GM13976 (cell line): ENCODE measurements at regions not wholly inside any gene's neighbourhood (a gene's known extent, or its start where the extent isn't known, plus 50 kb on each side); places are given as distances from the start of the nearest gene placed in this dataset.
"Not testable (repeated sequence)": the region's sequence is repeated elsewhere in the genome, so short reads cannot be mapped to it uniquely, and the experiment has no call there.

Source experiments
- DNase-seq: peaks from one replicate; pipeline ENCODE4 v3.0.0; 2012; ENCODE audit warnings: low spot score
- in situ Hi-C: fragments of 300-500 bp; cut with MboI; formaldehyde crosslinking; loops from one replicate; pipeline ENCODE4 v1.12.0; 2022; ENCODE audit warnings: low sequenced_read_pairs, mixed read lengths, inconsistent platforms; ENCODE audit not compliant: unreplicated experiment
- TF ChIP-seq, protein P1 (sequence below): IDR thresholded peaks from 2 replicates; pipeline ENCODE4 v1.5.1; 2012; ENCODE audit warnings: borderline replicate concordance, mild to moderate bottlenecking; ENCODE audit not compliant: insufficient read depth; ENCODE audit errors: extremely low read depth, missing control alignments, control extremely low read depth

DNA sequence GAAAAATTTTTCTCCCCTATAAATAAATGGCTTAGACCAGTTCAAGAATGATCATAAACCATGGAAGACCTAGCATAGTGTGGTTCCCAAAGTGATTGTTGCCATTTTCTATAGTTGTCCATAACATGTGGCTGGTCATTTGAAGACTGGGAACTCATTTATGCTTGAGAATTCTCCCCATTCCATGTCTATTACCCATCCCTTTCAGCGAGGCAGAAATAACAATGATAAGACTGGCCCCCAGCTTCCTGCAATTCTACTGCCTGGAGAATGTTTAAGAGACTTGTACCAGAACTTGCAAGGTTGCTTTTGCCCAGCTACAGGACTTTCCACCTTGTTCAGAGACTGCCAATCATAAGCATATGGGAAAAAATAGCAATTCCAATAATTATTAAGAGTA lies 146.5 kb upstream of the CDH11 start:
- in situ Hi-C loops, result no loop called here
- DNase-seq, result no peak
- TF ChIP-seq, protein P1, sequence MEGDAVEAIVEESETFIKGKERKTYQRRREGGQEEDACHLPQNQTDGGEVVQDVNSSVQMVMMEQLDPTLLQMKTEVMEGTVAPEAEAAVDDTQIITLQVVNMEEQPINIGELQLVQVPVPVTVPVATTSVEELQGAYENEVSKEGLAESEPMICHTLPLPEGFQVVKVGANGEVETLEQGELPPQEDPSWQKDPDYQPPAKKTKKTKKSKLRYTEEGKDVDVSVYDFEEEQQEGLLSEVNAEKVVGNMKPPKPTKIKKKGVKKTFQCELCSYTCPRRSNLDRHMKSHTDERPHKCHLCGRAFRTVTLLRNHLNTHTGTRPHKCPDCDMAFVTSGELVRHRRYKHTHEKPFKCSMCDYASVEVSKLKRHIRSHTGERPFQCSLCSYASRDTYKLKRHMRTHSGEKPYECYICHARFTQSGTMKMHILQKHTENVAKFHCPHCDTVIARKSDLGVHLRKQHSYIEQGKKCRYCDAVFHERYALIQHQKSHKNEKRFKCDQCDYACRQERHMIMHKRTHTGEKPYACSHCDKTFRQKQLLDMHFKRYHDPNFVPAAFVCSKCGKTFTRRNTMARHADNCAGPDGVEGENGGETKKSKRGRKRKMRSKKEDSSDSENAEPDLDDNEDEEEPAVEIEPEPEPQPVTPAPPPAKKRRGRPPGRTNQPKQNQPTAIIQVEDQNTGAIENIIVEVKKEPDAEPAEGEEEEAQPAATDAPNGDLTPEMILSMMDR, result no peak

DNA sequence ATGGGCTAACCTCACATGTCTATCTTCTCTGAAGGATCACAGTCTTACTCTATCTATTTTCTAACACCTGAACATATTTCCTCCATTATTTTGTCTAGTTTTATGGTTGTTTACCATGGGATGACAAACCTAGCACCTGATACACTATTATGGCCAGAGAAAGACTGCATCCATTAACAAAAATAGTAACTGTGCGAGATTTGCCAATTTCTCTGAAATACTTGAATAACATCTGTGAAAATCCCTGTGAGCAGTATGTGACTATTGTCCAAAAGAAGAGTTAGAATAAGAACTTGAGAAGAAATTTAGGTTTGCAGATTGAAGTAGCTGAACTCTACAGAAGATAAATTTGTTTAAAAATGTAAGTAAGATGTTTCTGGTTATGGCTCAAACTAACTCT lies 142.0 kb upstream of the CDH11 start:
- DNase-seq, result no peak
- in situ Hi-C loops, result no loop called here

DNA sequence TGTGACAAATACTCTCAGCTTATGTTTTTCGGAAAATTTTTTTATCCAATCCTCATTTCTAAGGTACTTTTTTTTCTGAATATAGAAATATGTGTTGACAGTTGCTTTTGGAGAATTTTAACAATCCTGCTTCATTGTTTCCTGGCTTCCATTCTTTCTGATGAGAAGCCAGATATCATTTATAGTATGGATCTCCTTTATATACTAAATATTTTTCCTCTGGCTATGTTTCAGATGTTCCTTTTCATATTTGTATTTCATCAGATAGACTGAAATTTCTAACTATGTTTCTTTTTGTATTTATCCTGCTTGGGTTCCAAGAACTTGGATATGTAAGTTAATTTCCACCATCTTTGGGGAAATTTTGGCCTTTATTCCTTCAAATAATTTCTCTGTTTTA lies 138.9 kb upstream of the CDH11 start:
- TF ChIP-seq, protein P1, result no peak
- no peak for DNase-seq
- in situ Hi-C loops, result no loop called here

More for the DNA sequence above, 142.0 kb upstream of the CDH11 start:
- TF ChIP-seq, protein P1, result no peak

DNA sequence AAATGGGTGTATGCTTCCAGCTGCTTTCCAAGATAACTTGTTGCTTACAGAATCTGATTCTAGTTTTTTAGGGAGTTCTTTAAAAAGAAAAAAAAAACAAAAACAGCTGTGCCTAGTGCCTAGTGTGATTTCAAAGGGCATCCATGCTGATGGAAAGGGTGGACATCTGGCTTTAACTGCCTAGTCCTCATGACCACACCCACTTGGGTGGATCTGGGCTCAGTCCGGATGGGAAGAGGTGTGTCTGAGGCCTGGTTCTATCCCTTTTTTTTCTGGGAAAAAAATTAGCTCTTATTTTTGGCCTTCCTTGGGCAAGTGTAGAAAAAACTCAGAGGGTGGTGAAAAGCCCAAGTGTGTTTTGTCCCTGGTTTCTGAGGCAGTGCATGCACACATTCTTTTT lies 132.3 kb upstream of the CDH11 start:
- no peak for DNase-seq
- TF ChIP-seq, protein P1, result no peak
- in situ Hi-C loops, result no loop called here

DNA sequence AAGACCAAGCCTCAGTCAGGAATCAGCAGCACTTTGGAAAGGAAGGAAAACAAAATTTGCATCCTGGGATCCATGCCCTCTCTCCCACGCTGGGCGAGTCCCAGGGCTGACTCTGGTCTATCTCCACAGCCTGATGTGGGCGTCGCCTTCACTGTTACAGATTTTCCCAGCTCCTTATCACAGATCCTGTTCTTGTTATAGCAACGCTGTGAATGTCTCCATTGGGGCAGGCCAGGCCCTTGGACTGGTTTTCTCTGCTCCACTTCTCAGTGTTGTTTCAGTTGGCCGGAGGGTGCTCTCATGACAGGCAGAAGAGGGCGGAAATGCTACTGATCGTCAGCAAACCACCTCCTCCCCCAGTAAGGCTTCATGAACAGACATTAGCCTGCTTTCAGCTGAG lies 127.9 kb upstream of the CDH11 start:
- in situ Hi-C loops, result no loop called here
- no peak for DNase-seq
- TF ChIP-seq, protein P1, result no peak

DNA sequence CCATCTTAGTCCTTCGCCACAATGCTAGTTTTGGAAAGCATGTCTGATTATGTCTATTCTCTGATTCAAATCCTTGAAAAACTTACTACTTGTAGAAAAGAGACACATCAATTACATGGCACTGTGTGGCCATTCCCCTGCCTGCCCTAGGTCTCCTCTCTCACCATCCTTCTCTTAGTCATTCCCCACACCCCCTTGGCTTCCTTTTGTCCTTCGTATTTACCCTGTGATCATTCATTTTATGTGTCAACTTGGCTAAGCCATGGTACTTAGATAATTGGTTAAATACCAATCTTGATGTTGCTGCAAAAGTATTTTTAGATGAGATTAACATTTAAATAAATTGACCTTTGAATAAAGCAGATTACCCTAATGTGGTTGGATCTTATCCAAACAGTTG lies 122.9 kb upstream of the CDH11 start:
- DNase-seq, result no peak
- in situ Hi-C loops, result no loop called here
- TF ChIP-seq, protein P1, result no peak

DNA sequence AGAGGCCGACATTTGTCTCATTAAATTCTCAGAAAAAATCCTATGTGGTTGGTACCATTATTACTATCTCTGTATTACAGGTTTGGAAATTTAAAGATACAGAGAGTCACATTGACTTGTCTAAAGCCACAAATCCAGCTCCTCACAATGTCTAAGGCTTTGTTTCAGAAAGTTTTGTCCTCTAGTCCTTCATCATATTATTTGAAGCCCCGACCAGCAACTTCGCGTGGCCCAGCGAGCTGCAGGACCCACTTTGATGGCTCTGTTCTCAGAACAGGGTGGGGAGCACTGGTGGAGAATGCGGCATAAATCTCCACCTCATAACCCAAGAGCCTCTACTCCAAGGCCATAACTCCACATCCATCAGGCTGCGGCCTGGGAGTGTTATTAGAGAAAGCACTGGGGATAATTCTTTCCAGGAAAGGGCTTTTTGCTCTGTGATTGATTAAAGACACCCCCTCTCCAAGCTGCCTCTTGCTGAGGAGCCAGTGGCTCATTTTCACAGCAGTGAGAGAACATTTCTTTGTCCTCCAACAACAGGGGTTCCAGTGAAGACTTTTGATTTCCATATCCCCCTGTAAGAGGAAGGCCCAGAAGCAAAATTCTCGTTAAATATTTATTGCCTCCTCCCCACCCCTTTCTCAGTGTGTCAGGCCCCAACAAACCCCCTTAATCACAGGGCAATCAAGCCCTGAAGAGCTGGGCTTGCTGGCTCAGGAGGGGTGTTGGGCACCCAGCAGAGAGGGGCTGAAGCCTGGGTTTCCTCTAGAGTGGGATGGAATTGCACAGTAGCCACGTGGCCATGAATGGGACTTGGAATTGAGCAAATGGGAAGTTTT lies 113.7 kb upstream of the CDH11 start:
- no peak for DNase-seq
- in situ Hi-C loops, result no loop called here
- TF ChIP-seq, protein P1, result no peak

DNA sequence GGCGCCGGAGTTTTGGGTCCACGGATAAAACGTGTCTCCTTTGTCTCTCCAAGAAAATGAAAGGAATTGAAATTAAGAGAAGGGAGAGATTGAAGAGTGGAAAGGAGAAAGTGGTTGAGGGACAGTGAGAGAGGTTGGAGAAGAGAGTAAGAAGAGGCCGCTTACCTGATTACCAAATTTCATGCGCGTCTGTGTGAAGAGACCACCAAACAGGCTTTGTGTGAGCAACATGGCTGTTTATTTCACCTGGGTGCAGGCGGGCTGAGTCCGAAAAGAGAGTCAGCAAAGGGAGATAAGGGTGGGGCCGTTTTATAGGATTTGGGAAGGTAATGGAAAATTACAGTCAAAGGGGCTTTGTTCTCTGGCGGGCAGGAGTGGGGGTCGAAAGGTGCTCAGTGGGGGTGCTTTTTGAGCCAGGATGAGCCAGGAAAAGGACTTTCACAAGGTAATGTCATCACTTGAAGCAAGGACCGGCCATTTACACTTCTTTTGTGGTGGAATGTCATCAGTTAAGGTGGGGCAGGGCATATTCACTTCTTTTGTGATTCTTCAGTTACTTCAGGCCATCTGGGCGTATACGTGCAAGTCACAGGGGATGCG lies 113.0 kb upstream of the CDH11 start:
- DNase-seq, in situ Hi-C loops: not testable (repeated sequence)
